Liver (tissue), 8 donors: ENCODE measurements at regions not wholly inside any gene's neighbourhood (a gene's known extent, or its start where the extent isn't known, plus 50 kb on each side); places are given as distances from the start of the nearest gene placed in this dataset.

Experiments used
- DNase-seq: peaks from one replicate; pipeline ENCODE4 v3.0.0-alpha.2; 2017; ENCODE audit warnings: low spot score
- H3K27ac ChIP-seq, 2 donors: one replicate each; pipeline ENCODE4 v1.7.0; 2013; ENCODE audit warnings: inconsistent platforms in 2 of 2, low read length in 2 of 2, control low read depth in 1 of 2, low read depth in 1 of 2, mild to moderate bottlenecking in 1 of 2
- H3K27me3 ChIP-seq, 4 donors: one replicate each; pipeline versions ENCODE4 v1.6.1 to v1.7.0; 2013; ENCODE audit warnings: low read length in 3 of 4, inconsistent platforms in 1 of 4, mild to moderate bottlenecking in 1 of 4, moderate library complexity in 1 of 4; ENCODE audit not compliant: control insufficient read depth in 4 of 4, insufficient read depth in 4 of 4
- H3K36me3 ChIP-seq, 4 donors: one replicate each; pipeline versions ENCODE4 v1.6.1 to v1.7.0; 2013; ENCODE audit warnings: low read length in 3 of 4, mild to moderate bottlenecking in 3 of 4, low read depth in 1 of 4, moderate library complexity in 1 of 4; ENCODE audit not compliant: control insufficient read depth in 4 of 4, insufficient read depth in 3 of 4
- H3K4me1 ChIP-seq, 4 donors: one replicate each; pipeline versions ENCODE4 v1.6.1 to v1.7.0; 2013; ENCODE audit warnings: low read length in 3 of 4, mild to moderate bottlenecking in 3 of 4, moderate library complexity in 1 of 4; ENCODE audit not compliant: control insufficient read depth in 4 of 4, insufficient read depth in 4 of 4
- H3K4me3 ChIP-seq, 3 donors: one replicate each; pipeline versions ENCODE4 v1.6.1 to v1.7.0; 2013; ENCODE audit warnings: low read length in 3 of 3, control low read depth in 1 of 3, low read depth in 1 of 3, mild to moderate bottlenecking in 1 of 3
- H3K9ac ChIP-seq, 2 donors: one replicate each; pipeline ENCODE4 v1.7.0; 2013; ENCODE audit warnings: low read length in 2 of 2, mild to moderate bottlenecking in 2 of 2, moderate library complexity in 2 of 2, control low read depth in 1 of 2, low read depth in 1 of 2
- H3K9me3 ChIP-seq, 4 donors: one replicate each; pipeline versions ENCODE4 v1.6.1 to v1.7.0; 2013; ENCODE audit warnings: low read length in 3 of 4; ENCODE audit not compliant: control insufficient read depth in 4 of 4
- EGR1 ChIP-seq, 2 donors: IDR thresholded peaks; 2 replicates each; pipeline ENCODE4 v1.6.1; 2016 to 2018; ENCODE audit warnings: antibody characterized with exemption in 2 of 2, low read depth in 2 of 2
- FOXA1 ChIP-seq: IDR thresholded peaks from 2 replicates; pipeline ENCODE4 v1.6.1; 2016; ENCODE audit warnings: antibody characterized with exemption
- FOXA2 ChIP-seq: IDR thresholded peaks from 2 replicates; pipeline ENCODE4 v1.6.1; 2016; ENCODE audit warnings: antibody characterized with exemption
- GABPA ChIP-seq, 2 donors: IDR thresholded peaks in 1 of 2; conservative IDR thresholded peaks in 1 of 2; 2 replicates each; pipeline ENCODE4 v1.6.1; 2016; ENCODE audit warnings: antibody characterized with exemption in 2 of 2, mild to moderate bottlenecking in 1 of 2, moderate library complexity in 1 of 2
- HNF4A ChIP-seq, 2 donors: conservative IDR thresholded peaks; 2 replicates each; pipeline ENCODE4 v1.6.1; 2016; ENCODE audit warnings: antibody characterized with exemption in 2 of 2, mild to moderate bottlenecking in 2 of 2
- HNF4G ChIP-seq: IDR thresholded peaks from 2 replicates; pipeline ENCODE4 v1.6.1; 2016; ENCODE audit warnings: antibody characterized with exemption
- NR2F2 ChIP-seq: IDR thresholded peaks from 2 replicates; pipeline ENCODE4 v1.6.1; 2016; ENCODE audit warnings: antibody characterized with exemption
- RAD21 ChIP-seq, 2 donors: IDR thresholded peaks; 2 replicates each; pipeline ENCODE4 v1.6.1; 2016; ENCODE audit warnings: antibody characterized with exemption in 2 of 2, mild to moderate bottlenecking in 2 of 2
- SP1 ChIP-seq: IDR thresholded peaks from 2 replicates; pipeline ENCODE4 v1.6.1; 2018; ENCODE audit warnings: antibody characterized with exemption, mild to moderate bottlenecking
- TAF1 ChIP-seq: conservative IDR thresholded peaks from 2 replicates; pipeline ENCODE4 v1.6.1; 2016; ENCODE audit warnings: antibody characterized with exemption, mild to moderate bottlenecking
- YY1 ChIP-seq: IDR thresholded peaks from 2 replicates; pipeline ENCODE4 v1.6.1; 2016; ENCODE audit warnings: antibody characterized with exemption, mild to moderate bottlenecking
- whole genome bisulfite sequencing: extraction: QIAGEN DNeasy Blood & Tissue Kit; methylation state at CpG from one replicate; pipeline ENCODE4 v1.1.7; 2013; 5-methylcytosine and 5-hydroxymethylcytosine counted together
- TF ChIP-seq, protein P1 (sequence below): IDR thresholded peaks from 2 replicates; pipeline ENCODE4 v1.6.1; 2016; ENCODE audit warnings: antibody characterized with exemption
- TF ChIP-seq, protein P2 (sequence below): fragments of 150-350 bp; IDR thresholded peaks from 2 replicates; pipeline ENCODE4 v1.5.1; 2017; ENCODE audit warnings: improper control_type of control experiment, low read depth, low read length; ENCODE audit not compliant: missing input control
- TF ChIP-seq, protein P3 (sequence below): IDR thresholded peaks from 2 replicates; pipeline ENCODE4 v1.6.1; 2016; ENCODE audit warnings: antibody characterized with exemption
- TF ChIP-seq, protein P4 (sequence below): IDR thresholded peaks from 2 replicates; pipeline ENCODE4 v1.6.1; 2016; ENCODE audit warnings: antibody characterized with exemption
- donor health status: healthy.
- donor health status: healthy.
- donor health status: healthy.
- donor health status: healthy.
- donor health status: healthy.

DNA sequence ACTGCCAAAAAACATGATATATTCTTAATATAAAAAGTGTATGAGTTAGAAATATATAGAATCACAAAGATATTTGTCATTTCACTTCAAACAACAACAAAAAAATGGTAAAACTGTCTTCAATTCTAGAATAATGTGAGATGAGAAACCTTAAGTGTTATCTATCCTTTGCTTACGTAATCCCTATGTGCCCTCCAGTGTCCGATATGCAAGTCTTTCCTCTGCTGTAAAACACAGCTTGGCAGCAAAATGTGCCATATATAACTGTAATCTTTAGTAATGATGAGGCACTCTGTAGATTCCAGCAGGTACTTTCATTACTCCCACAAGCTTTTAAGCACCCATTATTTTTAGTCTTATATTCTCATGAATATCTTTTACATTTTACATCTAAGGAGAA, 555.1 kb upstream of the FRG1 start:
- WGBS: 27% methylated on average over 2 of the region's 2 CpGs
- Histone ChIP-seq H3K4me3 (no peak overlapping the region), H3K4me1 (peaks cover 1 to 10% (median 6%) of the 10 kb centered on the region in 4 donors), H3K27ac (no peak overlapping the region), H3K27me3 (no peaks in the 10 kb centered on the region), H3K36me3 (no peaks in the 10 kb centered on the region), H3K9ac (no peak overlapping the region), H3K9me3 (no peaks in the 10 kb centered on the region)
- TF ChIP-seq, protein P1, sequence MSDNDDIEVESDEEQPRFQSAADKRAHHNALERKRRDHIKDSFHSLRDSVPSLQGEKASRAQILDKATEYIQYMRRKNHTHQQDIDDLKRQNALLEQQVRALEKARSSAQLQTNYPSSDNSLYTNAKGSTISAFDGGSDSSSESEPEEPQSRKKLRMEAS: no peak
- TF ChIP-seq, protein P2, sequence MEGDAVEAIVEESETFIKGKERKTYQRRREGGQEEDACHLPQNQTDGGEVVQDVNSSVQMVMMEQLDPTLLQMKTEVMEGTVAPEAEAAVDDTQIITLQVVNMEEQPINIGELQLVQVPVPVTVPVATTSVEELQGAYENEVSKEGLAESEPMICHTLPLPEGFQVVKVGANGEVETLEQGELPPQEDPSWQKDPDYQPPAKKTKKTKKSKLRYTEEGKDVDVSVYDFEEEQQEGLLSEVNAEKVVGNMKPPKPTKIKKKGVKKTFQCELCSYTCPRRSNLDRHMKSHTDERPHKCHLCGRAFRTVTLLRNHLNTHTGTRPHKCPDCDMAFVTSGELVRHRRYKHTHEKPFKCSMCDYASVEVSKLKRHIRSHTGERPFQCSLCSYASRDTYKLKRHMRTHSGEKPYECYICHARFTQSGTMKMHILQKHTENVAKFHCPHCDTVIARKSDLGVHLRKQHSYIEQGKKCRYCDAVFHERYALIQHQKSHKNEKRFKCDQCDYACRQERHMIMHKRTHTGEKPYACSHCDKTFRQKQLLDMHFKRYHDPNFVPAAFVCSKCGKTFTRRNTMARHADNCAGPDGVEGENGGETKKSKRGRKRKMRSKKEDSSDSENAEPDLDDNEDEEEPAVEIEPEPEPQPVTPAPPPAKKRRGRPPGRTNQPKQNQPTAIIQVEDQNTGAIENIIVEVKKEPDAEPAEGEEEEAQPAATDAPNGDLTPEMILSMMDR: no peak
- peak in 1 of 2 donors; percentile 24 for TF ChIP-seq RAD21 (IDR thresholded peaks at IDR 0.05)
- no peak for TF ChIP-seq HNF4A (conservative IDR thresholded peaks at IDR 0.05)
- DNase-seq: no peak

DNA sequence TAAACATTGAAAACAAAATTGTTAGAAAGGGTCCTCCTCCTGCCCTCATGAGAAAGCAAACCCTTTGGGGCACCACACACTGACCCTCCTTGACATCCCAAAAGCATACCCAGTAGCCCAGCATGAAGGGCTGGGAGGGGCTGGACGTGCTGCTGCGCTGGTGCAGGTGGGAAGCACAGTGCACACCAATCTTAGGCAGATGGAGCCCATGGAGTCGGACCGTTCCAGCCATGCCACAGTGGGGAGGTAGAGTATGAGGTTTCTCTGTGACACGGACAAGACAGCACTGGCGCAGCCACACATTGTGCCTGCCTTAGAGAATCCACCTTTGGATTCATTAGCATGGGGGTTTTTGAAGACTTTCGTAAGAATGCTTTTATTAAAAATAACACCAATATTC, 544.2 kb upstream of the FRG1 start:
- TF ChIP-seq TAF1 (no peak), FOXA2 (no peak), GABPA (IDR thresholded peaks at IDR 0.05 in 1 of 2, conservative IDR thresholded peaks at IDR 0.05 in 1 of 2) (no peak), YY1 (no peak), EGR1 (IDR thresholded peaks at IDR 0.05; ENCODE audit: low read depth in 2 of 2) (no peak), RAD21 (IDR thresholded peaks at IDR 0.05) (no peak), NR2F2 (no peak), HNF4A (conservative IDR thresholded peaks at IDR 0.05) (no peak), HNF4G (no peak), SP1 (no peak), FOXA1 (no peak)
- TF ChIP-seq, protein P2: no peak
- TF ChIP-seq, protein P3, sequence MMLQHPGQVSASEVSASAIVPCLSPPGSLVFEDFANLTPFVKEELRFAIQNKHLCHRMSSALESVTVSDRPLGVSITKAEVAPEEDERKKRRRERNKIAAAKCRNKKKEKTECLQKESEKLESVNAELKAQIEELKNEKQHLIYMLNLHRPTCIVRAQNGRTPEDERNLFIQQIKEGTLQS: no peak
- TF ChIP-seq, protein P1: no peak
- TF ChIP-seq, protein P4, sequence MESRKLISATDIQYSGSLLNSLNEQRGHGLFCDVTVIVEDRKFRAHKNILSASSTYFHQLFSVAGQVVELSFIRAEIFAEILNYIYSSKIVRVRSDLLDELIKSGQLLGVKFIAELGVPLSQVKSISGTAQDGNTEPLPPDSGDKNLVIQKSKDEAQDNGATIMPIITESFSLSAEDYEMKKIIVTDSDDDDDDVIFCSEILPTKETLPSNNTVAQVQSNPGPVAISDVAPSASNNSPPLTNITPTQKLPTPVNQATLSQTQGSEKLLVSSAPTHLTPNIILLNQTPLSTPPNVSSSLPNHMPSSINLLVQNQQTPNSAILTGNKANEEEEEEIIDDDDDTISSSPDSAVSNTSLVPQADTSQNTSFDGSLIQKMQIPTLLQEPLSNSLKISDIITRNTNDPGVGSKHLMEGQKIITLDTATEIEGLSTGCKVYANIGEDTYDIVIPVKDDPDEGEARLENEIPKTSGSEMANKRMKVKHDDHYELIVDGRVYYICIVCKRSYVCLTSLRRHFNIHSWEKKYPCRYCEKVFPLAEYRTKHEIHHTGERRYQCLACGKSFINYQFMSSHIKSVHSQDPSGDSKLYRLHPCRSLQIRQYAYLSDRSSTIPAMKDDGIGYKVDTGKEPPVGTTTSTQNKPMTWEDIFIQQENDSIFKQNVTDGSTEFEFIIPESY: no peak
- Histone ChIP-seq H3K27me3 (no peaks in the 10 kb centered on the region), H3K36me3 (no peaks in the 10 kb centered on the region), H3K9ac (no peak overlapping the region), H3K4me3 (no peak overlapping the region), H3K27ac (no peak overlapping the region), H3K4me1 (no peaks in the 10 kb centered on the region), H3K9me3 (no peaks in the 10 kb centered on the region)
- WGBS: 86% methylated on average over 7 of the region's 7 CpGs
- DNase-seq: no peak
